ENCODE measurements at regions not wholly inside any gene's neighbourhood (a gene's known extent, or its start where the extent isn't known, plus 50 kb on each side); places are given as distances from the start of the nearest gene placed in this dataset.
"Not testable (repeated sequence)": the region's sequence is repeated elsewhere in the genome, so short reads cannot be mapped to it uniquely, and the experiment has no call there.

- not testable (repeated sequence) for TF ChIP-seq CTCF, POLR2A (IDR thresholded peaks at IDR 0.05)
These were observed 89.3 kb upstream of the ZNF678 start for GRCh38 chr1:227474072-227474471.

Measured in tibial nerve (tissue), 3 donors.